Dendritic cell treated with granulocyte-macrophage colony-stimulating factor and Interleukin-4, amounts not matched to agents 40 ng/mL and 50 ng/mL, for 4 days (primary cell): ENCODE measurements at regions not wholly inside any gene's neighbourhood (a gene's known extent, or its start where the extent isn't known, plus 50 kb on each side); places are given as distances from the start of the nearest gene placed in this dataset.
"Not testable (repeated sequence)": the region's sequence is repeated elsewhere in the genome, so short reads cannot be mapped to it uniquely, and the experiment has no call there.

ENCODE experiments used
- H3K27ac Mint-ChIP-seq: one replicate; pipeline ENCODE4 v1.8.0; 2022; ENCODE audit warnings: mild to moderate bottlenecking, mixed read lengths
- H3K27me3 Mint-ChIP-seq: one replicate; pipeline ENCODE4 v1.8.0; 2022; ENCODE audit warnings: mild to moderate bottlenecking, mixed read lengths
- H3K36me3 Mint-ChIP-seq: one replicate; pipeline ENCODE4 v1.8.0; 2022; ENCODE audit warnings: low read depth, mixed read lengths
- H3K4me1 Mint-ChIP-seq: one replicate; pipeline ENCODE4 v1.8.0; 2022; ENCODE audit warnings: low read depth, mixed read lengths
- H3K4me3 Mint-ChIP-seq: one replicate; pipeline ENCODE4 v1.8.0; 2022; ENCODE audit warnings: mild to moderate bottlenecking, moderate library complexity, mixed read lengths
- H3K9me3 Mint-ChIP-seq: one replicate; pipeline ENCODE4 v1.8.0; 2022; ENCODE audit warnings: mixed read lengths
- intact Hi-C: fragments of 100-400 bp; cut with micrococcal nuclease; formaldehyde crosslinking; loops from one replicate; pipeline ENCODE4 v1.15.0; 2022

DNA sequence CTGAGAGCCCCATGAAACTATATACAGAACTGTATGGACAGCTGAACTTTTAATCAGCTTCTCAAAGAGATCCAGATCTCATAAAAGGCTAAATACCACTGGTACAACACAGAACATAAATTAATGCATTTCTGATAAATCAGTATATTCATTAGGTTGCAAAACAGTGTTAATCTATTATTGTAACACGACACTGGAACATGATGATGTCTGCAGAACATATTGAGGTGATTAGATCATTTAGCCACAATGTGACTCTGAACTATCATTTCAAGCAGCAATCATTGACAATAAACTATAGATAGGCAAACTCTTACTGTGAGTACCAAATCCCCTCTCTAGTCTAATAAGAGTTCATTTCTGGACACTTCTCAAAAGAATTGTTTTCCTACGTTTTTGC lies 50.3 kb downstream of the GASK1B start:
- intact Hi-C loops = loop anchor here (5.0 kb wide), 1 partner anchor 35 kb away; no protein-coding TSS in a partner anchor

GRCh38 chr4:158121161-158121579 lies 51.7 kb downstream of the GASK1B start:
- intact Hi-C loops = loop anchor here (5.0 kb wide), 1 partner anchor 36 kb away; no protein-coding TSS in a partner anchor
- Mint-ChIP-seq H3K27me3 (no peaks in the 10 kb centered on the region), H3K4me1 (peaks cover 25% of the 10 kb centered on the region), H3K27ac (no peak overlapping the region), H3K36me3 (peaks cover 20% of the 10 kb centered on the region), H3K9me3 (no peaks in the 10 kb centered on the region), H3K4me3 (no peak overlapping the region)

More for the DNA sequence above, 50.3 kb downstream of the GASK1B start:
- Mint-ChIP-seq H3K4me1 (peaks cover 18% of the 10 kb centered on the region), H3K27ac (no peak overlapping the region), H3K27me3 (no peaks in the 10 kb centered on the region), H3K36me3 (peaks cover 29% of the 10 kb centered on the region), H3K9me3 (no peaks in the 10 kb centered on the region), H3K4me3 (no peak overlapping the region)

GRCh38 chr4:158120645-158121151 lies 52.1 kb downstream of the GASK1B start:
- H3K27me3 Mint-ChIP-seq, H3K4me3 Mint-ChIP-seq, H3K27ac Mint-ChIP-seq, H3K9me3 Mint-ChIP-seq: not testable (repeated sequence)
- peaks cover 15% of the 10 kb centered on the region for H3K36me3 Mint-ChIP-seq
- intact Hi-C loops = loop anchor here (5.0 kb wide), 1 partner anchor 37 kb away; no protein-coding TSS in a partner anchor
- H3K4me1 Mint-ChIP-seq = peaks cover 25% of the 10 kb centered on the region

DNA sequence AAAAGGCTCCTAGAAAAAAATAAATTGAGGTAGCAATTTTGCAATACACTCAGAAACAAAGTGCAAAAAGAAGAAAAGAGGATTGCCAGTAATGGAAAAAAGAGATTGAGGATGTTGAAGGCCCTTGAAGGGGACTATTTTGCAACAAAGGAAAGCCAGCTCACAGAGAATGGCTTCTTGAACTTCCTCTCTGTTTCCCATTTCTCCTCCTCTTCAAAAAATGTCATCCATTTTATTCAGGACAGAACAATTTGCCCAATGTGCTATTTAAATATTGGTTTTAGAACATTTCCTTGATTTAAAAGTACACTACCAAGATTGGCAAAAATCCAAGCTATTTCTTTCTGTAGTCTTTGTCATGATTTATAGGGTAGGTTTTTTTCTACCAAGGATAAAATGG lies 60.2 kb downstream of the GASK1B start:
- H3K4me1 Mint-ChIP-seq = peaks cover 18% of the 10 kb centered on the region
- H3K27ac Mint-ChIP-seq = no peak overlapping the region
- no peak overlapping the region for H3K4me3 Mint-ChIP-seq
- no peaks in the 10 kb centered on the region for H3K27me3 Mint-ChIP-seq
- intact Hi-C loops = no loop called here
- peaks cover 24% of the 10 kb centered on the region for H3K9me3 Mint-ChIP-seq
- H3K36me3 Mint-ChIP-seq = no peaks in the 10 kb centered on the region

GRCh38 chr4:158111241-158111640 lies 61.6 kb downstream of the GASK1B start:
- H3K27ac Mint-ChIP-seq = no peak overlapping the region
- peaks cover 24% of the 10 kb centered on the region for H3K9me3 Mint-ChIP-seq
- H3K27me3 Mint-ChIP-seq = no peaks in the 10 kb centered on the region
- no peak overlapping the region for H3K4me3 Mint-ChIP-seq
- H3K36me3 Mint-ChIP-seq = no peaks in the 10 kb centered on the region
- peaks cover 11% of the 10 kb centered on the region for H3K4me1 Mint-ChIP-seq
- intact Hi-C loops = no loop called here

GRCh38 chr4:158102904-158103303 lies 69.9 kb downstream of the GASK1B start:
- intact Hi-C loops = no loop called here
- Mint-ChIP-seq H3K27ac (no peak overlapping the region), H3K4me1 (peaks cover 12% of the 10 kb centered on the region), H3K36me3 (no peaks in the 10 kb centered on the region), H3K9me3 (no peaks in the 10 kb centered on the region), H3K27me3 (no peaks in the 10 kb centered on the region), H3K4me3 (no peak overlapping the region)

DNA sequence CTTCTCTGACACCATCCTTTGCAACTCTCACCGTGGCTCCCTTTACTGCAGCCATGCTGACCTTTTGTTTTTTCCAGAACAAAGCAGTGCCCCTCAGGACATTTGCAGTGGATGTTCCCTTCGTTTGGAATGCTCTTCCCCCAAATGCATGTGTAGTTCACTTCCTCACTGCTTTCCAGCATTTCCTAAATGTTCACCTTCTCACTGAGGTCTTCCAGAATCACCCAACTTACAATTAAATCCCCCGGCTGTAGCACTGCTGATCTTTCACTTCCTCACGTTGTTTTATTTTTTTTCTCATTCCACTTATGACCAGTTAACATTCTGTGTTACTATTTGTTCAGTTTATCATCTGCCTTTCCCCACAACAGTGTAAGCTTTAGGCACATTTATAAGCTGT lies 73.1 kb downstream of the GASK1B start:
- intact Hi-C loops = no loop called here
- Mint-ChIP-seq H3K4me1 (peaks cover 12% of the 10 kb centered on the region), H3K36me3 (no peaks in the 10 kb centered on the region), H3K27ac (no peak overlapping the region), H3K27me3 (no peaks in the 10 kb centered on the region), H3K9me3 (peaks cover 7% of the 10 kb centered on the region), H3K4me3 (no peak overlapping the region)

GRCh38 chr4:158098802-158099201 lies 74.0 kb downstream of the GASK1B start:
- Mint-ChIP-seq H3K27me3 (no peaks in the 10 kb centered on the region), H3K36me3 (no peaks in the 10 kb centered on the region), H3K4me3 (no peak overlapping the region), H3K27ac (no peak overlapping the region), H3K4me1 (peaks cover 12% of the 10 kb centered on the region), H3K9me3 (peaks cover 7% of the 10 kb centered on the region)
- intact Hi-C loops = no loop called here

DNA sequence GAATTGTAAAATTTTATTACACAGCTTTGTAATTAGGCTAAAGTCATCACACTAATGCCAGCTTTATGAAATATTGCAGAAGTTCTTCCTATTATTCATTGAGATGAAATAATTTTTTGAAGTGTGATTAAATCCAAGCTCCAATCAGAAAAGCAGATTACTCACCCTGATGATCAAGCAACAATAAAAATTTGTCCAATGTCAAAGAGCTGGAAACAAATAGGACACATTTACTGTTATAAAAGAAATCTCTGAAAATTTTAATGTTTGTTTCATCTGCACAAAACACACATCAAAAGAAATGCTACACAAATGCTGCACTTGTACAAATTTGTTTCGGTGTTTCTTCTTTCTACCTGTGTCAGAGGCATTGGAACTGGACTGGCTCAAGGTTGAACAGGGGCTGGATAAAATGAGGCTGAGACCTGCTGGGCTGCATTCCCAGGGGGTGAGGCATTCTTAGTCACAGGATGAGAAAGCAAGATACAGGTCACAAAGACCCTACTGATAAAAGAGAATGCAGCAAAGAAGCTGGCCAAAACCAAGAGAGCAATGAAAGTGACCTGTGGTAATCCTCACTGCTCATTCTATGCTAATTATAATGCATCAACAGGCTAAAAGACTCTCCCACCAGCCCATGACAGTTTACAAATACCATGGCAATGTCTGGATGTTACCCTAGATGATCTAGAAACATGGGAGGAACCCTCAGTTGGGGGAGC lies 78.3 kb downstream of the GASK1B start:
- no peaks in the 10 kb centered on the region for H3K36me3 Mint-ChIP-seq
- H3K4me1 Mint-ChIP-seq = peaks cover 11% of the 10 kb centered on the region
- intact Hi-C loops = no loop called here
- H3K4me3 Mint-ChIP-seq = no peak overlapping the region
- no peak overlapping the region for H3K27ac Mint-ChIP-seq
- no peaks in the 10 kb centered on the region for H3K27me3 Mint-ChIP-seq
- H3K9me3 Mint-ChIP-seq = peaks cover 7% of the 10 kb centered on the region

DNA sequence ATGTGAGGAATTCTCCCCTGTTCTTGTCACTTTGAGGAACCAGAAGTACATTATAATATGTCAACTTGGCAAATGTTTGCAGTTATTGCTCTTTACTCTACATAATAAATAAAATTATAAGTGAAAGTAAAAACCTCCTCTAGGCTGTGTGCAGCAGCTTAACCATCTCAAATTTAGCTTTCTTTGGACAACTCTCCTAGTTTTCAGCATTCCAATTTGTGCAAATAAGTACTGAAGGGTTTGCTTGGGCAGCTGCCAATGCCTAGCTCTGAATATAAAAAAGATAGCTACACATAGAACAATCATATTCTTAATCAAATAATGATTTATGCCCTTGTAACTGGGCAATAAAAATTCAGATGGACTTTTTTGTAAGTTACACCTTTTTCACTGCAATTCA lies 82.5 kb downstream of the GASK1B start:
- Mint-ChIP-seq H3K4me3 (no peak overlapping the region), H3K9me3 (no peaks in the 10 kb centered on the region), H3K27ac (no peak overlapping the region), H3K27me3 (no peaks in the 10 kb centered on the region), H3K36me3 (no peaks in the 10 kb centered on the region), H3K4me1 (peaks cover 6% of the 10 kb centered on the region)
- intact Hi-C loops = no loop called here

- H3K4me3 Mint-ChIP-seq, intact Hi-C loops, H3K27me3 Mint-ChIP-seq, H3K9me3 Mint-ChIP-seq, H3K27ac Mint-ChIP-seq, H3K36me3 Mint-ChIP-seq, H3K4me1 Mint-ChIP-seq: not testable (repeated sequence)
These were observed 82.9 kb downstream of the GASK1B start for GRCh38 chr4:158089897-158090296.

DNA sequence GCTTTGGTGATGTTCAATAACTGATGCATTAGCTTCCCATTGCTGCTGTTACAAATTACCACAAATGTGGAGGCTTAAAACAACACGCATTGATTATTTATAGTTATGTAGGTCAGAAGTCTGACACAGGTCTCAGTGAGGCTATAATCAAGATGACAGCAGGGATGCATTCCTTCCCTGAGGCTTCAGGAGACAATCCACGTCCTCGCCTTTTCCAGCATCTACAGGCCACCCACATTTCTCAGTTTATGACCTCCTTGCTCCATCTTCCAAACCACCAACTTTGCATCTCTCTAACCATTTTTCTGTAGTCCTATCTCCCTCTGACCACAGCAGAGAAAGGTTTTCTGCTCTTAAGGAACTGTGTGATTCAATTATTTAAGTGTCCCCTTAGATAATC lies 92.5 kb downstream of the GASK1B start:
- Mint-ChIP-seq H3K27me3 (no peaks in the 10 kb centered on the region), H3K36me3 (no peaks in the 10 kb centered on the region), H3K9me3 (peaks cover 7% of the 10 kb centered on the region), H3K4me1 (no peaks in the 10 kb centered on the region), H3K4me3 (no peak overlapping the region), H3K27ac (no peak overlapping the region)
- intact Hi-C loops = no loop called here

DNA sequence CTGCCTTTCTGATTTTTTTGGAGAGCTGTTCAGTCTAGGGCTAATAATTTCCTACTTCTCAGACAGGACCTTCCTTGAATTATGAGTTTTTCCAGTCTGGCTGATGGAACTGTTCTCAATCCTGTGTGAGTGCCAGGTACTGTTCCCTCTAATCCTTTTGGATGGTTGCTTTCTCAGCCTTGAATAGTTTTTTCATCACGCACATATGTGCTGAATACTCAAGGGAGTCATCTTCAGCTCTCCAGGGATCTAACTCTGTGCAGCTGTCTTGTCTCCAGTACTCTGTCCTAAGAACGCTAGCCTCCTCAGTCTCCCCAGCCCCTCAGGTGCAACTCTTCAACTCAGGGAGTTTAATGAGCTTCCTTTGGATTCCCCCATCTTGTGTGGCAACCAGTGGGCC lies 93.2 kb downstream of the GASK1B start:
- Mint-ChIP-seq H3K36me3 (no peaks in the 10 kb centered on the region), H3K27me3 (no peaks in the 10 kb centered on the region), H3K9me3 (peaks cover 7% of the 10 kb centered on the region), H3K4me3 (no peak overlapping the region), H3K27ac (no peak overlapping the region), H3K4me1 (no peaks in the 10 kb centered on the region)
- intact Hi-C loops = no loop called here

- Mint-ChIP-seq H3K27me3 (no peaks in the 10 kb centered on the region), H3K27ac (no peak overlapping the region), H3K4me1 (no peaks in the 10 kb centered on the region), H3K4me3 (no peak overlapping the region), H3K36me3 (no peaks in the 10 kb centered on the region), H3K9me3 (peaks cover 7% of the 10 kb centered on the region)
- intact Hi-C loops = no loop called here
These were observed 95.0 kb downstream of the GASK1B start for GRCh38 chr4:158077835-158078234.

DNA sequence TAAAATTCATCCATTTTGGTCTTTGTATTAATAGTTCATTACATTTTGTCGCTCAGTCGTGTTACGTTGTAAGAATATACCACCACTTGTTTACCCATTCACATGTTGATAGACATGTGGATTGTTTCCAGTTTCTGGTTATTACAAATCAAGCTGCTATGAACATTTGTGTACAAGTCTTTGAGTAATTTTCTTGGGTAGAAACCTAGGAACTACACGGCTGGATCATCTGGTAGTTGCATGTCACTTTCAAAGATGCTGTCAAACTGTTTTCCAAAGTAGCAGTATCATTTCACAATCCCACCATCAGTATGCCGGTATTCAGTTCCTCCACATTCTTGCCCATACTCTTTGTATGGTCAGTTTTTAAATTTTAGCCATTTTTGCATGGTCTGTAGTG lies 98.0 kb downstream of the GASK1B start:
- intact Hi-C loops = no loop called here
- no peak overlapping the region for H3K4me3 Mint-ChIP-seq
- H3K36me3 Mint-ChIP-seq = no peaks in the 10 kb centered on the region
- peaks cover 5% of the 10 kb centered on the region for H3K4me1 Mint-ChIP-seq
- H3K27me3 Mint-ChIP-seq = no peaks in the 10 kb centered on the region
- no peak overlapping the region for H3K27ac Mint-ChIP-seq
- H3K9me3 Mint-ChIP-seq = peaks cover 7% of the 10 kb centered on the region
